ENCODE measurements at regions not wholly inside any gene's neighbourhood (a gene's known extent, or its start where the extent isn't known, plus 50 kb on each side); places are given as distances from the start of the nearest gene placed in this dataset.

DNA sequence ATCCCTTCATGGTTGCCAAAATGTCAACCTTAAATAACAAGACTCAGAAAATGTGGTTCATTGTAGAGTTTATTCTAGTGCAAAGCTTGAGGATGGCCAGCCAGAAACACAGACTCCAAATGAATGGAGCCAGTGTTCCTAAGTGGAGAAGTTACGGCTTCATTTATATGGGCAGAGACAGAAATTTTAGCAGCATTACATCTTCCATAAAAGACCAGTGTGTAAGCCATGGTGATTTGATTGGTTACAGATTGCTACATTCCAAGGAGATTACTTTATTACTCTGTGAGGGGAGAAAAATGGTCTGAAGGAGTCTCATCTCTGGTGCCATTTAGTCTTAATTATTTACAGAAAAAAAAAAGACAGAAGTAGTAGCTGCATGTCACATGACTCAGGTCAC lies 97.8 kb downstream of the OTOR start:
- TF ChIP-seq, protein P1, sequence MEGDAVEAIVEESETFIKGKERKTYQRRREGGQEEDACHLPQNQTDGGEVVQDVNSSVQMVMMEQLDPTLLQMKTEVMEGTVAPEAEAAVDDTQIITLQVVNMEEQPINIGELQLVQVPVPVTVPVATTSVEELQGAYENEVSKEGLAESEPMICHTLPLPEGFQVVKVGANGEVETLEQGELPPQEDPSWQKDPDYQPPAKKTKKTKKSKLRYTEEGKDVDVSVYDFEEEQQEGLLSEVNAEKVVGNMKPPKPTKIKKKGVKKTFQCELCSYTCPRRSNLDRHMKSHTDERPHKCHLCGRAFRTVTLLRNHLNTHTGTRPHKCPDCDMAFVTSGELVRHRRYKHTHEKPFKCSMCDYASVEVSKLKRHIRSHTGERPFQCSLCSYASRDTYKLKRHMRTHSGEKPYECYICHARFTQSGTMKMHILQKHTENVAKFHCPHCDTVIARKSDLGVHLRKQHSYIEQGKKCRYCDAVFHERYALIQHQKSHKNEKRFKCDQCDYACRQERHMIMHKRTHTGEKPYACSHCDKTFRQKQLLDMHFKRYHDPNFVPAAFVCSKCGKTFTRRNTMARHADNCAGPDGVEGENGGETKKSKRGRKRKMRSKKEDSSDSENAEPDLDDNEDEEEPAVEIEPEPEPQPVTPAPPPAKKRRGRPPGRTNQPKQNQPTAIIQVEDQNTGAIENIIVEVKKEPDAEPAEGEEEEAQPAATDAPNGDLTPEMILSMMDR (conservative IDR thresholded peaks at IDR 0.05; ENCODE audit: low read depth, low read length): no peak
- TF ChIP-seq EZH2 (IDR thresholded peaks at IDR 0.05; ENCODE audit: borderline replicate concordance, low read depth, low read length, poor library complexity, severe bottlenecking): no peak
